ENCODE measurements at regions not wholly inside any gene's neighbourhood (a gene's known extent, or its start where the extent isn't known, plus 50 kb on each side); places are given as distances from the start of the nearest gene placed in this dataset.

DNA sequence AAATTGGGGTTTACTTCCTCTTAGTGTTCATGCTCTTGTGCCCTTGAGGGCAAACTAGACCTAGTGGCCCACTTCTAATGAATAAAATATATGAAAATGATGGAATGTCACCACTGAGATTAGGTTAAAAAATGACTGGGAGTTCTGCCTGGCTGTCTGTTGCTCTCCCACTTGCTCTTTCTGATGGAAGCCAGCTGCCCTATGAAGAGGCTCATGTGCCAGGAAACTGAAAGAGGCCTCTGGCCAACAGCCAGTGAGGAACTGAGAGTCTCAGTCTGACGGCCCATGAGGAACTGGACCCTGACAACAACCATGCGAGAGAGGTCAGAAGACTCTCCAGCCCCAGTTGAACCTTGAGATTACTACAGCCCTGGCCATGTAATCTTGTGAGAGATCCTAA, 107.1 kb upstream of the FHIT start:
- TF ChIP-seq, protein P1, sequence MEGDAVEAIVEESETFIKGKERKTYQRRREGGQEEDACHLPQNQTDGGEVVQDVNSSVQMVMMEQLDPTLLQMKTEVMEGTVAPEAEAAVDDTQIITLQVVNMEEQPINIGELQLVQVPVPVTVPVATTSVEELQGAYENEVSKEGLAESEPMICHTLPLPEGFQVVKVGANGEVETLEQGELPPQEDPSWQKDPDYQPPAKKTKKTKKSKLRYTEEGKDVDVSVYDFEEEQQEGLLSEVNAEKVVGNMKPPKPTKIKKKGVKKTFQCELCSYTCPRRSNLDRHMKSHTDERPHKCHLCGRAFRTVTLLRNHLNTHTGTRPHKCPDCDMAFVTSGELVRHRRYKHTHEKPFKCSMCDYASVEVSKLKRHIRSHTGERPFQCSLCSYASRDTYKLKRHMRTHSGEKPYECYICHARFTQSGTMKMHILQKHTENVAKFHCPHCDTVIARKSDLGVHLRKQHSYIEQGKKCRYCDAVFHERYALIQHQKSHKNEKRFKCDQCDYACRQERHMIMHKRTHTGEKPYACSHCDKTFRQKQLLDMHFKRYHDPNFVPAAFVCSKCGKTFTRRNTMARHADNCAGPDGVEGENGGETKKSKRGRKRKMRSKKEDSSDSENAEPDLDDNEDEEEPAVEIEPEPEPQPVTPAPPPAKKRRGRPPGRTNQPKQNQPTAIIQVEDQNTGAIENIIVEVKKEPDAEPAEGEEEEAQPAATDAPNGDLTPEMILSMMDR (IDR thresholded peaks at IDR 0.05; ENCODE audit: low read depth, low read length, poor library complexity, severe bottlenecking) = no peak
- no peak for TF ChIP-seq EZH2phosphoT487 (IDR thresholded peaks at IDR 0.05; ENCODE audit: borderline replicate concordance, low read length)

Data from DOHH2 (cell line).